ENCODE measurements at regions not wholly inside any gene's neighbourhood (a gene's known extent, or its start where the extent isn't known, plus 50 kb on each side); places are given as distances from the start of the nearest gene placed in this dataset.

DNA sequence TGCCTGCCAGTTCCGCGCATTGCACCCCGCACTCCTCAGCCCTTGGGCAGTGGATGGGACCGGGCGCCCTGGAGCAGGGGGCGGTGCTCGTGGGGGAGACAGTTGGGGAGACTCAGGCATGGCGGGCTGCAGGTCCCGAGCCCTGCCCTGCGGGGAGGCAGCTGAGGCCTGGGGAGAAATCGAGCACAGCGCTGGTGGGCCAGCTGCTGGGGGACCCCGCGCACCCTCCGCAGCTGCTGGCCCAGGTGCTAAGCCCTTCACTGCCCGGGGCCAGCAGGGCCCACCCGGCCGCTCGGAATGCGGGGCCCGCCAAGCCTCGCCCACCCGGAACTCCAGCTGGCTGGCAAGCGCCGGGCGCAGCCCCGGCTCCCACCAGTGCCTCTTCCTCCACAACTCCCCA, 488.8 kb upstream of the CHST9 start:
- TF ChIP-seq CTCF (IDR thresholded peaks at IDR 0.05; ENCODE audit: control extremely low read depth, extremely low read depth, low read depth, missing control alignments), result no peak
- POLR2A ChIA-PET, result no interaction called here
- CTCF ChIA-PET, result interaction anchor here (1.0 to 1.5 kb wide), 2 partner anchors 8 to 13 kb away, joined by 3 read pairs; no protein-coding TSS in a partner anchor
- DNase-seq (ENCODE audit: extremely low spot score), result no peak

DNA sequence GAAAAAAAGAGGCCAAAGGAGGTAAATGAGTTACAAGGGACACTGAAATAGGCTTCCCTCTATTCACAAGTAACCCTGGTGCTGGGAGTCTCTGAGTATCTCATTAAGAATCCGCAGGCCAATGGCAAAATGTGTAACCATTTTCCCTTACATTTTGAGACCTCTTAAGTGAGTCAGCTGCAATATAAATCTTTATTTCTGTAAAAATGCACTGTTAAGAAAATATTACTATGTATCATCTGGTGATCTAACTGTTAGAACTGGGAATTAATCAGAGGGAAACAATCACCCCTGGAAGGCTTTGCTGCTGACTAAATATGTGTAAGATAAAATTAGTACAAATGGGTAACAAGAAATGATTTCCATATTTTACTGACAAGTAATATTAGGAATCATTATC, 483.1 kb upstream of the CHST9 start:
- DNase-seq (ENCODE audit: extremely low spot score), result no peak
- no peak for TF ChIP-seq CTCF (IDR thresholded peaks at IDR 0.05; ENCODE audit: control extremely low read depth, extremely low read depth, low read depth, missing control alignments)
- CTCF ChIA-PET, result no interaction called here

DNA sequence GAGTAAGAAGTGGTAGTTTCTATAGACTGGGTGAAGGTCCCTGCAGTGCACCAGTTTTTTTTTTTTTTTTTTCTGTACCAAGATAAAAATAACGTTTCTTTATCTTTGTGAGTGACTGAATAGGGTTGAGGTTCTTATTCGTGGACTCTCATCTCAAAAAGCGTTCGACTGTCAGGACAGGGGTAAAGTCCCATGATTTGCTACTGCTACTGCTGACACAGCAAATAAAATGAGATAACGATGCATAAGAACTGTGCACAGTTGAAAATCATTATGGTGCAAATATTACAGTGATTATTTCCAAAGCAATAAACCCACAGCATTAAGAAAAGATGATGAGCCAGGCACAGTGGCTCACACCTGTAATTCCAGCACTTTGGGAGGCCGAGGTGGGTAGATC, 482.0 kb upstream of the CHST9 start:
- CTCF ChIA-PET, result no interaction called here
- no peak for DNase-seq (ENCODE audit: extremely low spot score)
- POLR2A ChIA-PET, result no interaction called here
- no peak for TF ChIP-seq CTCF (IDR thresholded peaks at IDR 0.05; ENCODE audit: control extremely low read depth, extremely low read depth, low read depth, missing control alignments)

More for the DNA sequence above, 483.1 kb upstream of the CHST9 start:
- POLR2A ChIA-PET, result no interaction called here

- ChIA-PET POLR2A (no interaction called here), CTCF (interaction anchor here (1.0 to 1.5 kb wide), 4 partner anchors 8 to 61 kb away, joined by 3 to 5 read pairs (median 4); no protein-coding TSS in a partner anchor)
- no peak for TF ChIP-seq CTCF (IDR thresholded peaks at IDR 0.05; ENCODE audit: control extremely low read depth, extremely low read depth, low read depth, missing control alignments)
- no peak for DNase-seq (ENCODE audit: extremely low spot score)
These were observed 480.9 kb upstream of the CHST9 start for GRCh38 chr18:27666016-27666415.

DNA sequence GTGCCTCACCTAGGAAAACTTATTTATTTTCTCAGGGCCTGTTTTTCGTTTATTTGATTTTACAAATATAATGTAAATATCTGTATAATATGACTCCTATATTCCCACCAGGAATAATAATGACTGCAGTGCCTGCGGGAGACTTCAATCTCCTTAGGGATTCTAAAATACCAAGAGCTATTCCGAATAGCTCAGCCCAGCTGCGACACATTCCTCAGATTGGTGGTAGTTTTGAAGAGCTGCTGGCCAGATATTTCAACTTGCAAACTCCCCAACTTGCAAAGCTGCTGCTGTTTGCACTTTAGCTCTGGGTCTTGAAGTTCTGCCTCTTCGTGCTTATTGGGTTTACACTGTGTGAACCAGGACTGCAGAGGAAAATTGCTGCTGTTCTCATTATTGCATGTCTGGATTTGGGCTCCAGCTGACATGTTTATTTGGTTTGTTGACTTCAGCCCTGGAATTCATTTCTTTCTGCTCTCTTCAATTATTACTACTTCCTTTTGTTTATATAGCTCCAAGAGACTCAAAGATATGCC, 480.2 kb upstream of the CHST9 start:
- DNase-seq (ENCODE audit: extremely low spot score), result no peak
- no peak for TF ChIP-seq CTCF (IDR thresholded peaks at IDR 0.05; ENCODE audit: control extremely low read depth, extremely low read depth, low read depth, missing control alignments)
- ChIA-PET CTCF (interaction anchor here (1.0 to 1.5 kb wide), 4 partner anchors 8 to 60 kb away, joined by 3 to 5 read pairs (median 4); no protein-coding TSS in a partner anchor), POLR2A (no interaction called here)

DNA sequence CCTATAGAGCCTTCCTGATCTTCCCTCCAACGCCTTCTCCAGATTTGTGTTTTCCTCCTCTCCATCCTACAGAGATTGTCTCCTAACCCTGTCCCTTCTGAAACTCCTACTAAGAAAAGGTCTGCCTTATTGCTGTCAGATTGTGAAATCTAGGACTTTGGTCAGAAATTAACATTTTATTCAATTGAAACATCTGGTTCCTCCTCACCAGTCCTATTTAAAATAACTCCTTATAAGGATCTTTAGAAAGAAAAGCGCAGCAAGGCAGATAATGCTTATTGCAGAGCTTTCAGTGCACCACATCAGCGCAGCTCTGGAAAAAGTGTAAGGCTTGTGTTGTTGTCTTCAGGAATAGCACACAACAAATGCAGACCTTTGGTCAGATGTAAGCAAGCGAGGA, 477.8 kb upstream of the CHST9 start:
- TF ChIP-seq CTCF (IDR thresholded peaks at IDR 0.05; ENCODE audit: control extremely low read depth, extremely low read depth, low read depth, missing control alignments), result no peak
- ChIA-PET CTCF (interaction anchor here (1.2 kb wide), 1 partner anchor 502 kb away, joined by 3 read pairs; no protein-coding TSS in a partner anchor), POLR2A (no interaction called here)

More for the DNA sequence above, 477.8 kb upstream of the CHST9 start:
- no peak for DNase-seq (ENCODE audit: extremely low spot score)

Data from GM10248 (cell line).